ENCODE measurements at regions not wholly inside any gene's neighbourhood (a gene's known extent, or its start where the extent isn't known, plus 50 kb on each side); places are given as distances from the start of the nearest gene placed in this dataset.

DNA sequence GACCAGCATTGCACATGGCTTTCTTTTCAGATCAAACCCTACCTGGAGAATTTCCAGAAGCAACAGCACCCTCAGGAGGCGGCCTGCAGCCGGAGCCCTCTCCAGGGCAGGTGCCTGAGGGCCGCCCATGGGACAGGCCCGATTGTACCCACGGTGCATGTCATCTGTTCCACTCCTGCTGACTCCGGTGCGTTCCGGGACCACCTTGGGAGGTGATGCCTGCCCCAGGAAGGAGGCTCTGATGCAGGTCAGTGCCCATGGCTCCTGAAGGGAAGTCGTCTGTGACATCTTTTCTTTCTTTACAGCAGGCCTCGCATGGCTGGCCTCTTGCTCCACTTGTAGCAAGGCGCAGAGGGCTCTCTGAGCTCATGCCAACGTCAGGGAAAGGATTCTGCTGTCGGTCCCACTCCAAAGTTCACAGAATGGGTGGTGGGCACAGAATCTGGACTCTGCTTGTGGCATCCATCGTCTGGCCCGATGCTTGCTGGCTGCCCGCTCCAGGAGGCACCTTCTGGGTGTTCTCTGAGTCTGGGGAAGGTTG lies 160.7 kb upstream of the RTL1 start:
- no peak for DNase-seq (ENCODE audit: low read depth in 4 of 4, low spot score in 3 of 4)

DNA sequence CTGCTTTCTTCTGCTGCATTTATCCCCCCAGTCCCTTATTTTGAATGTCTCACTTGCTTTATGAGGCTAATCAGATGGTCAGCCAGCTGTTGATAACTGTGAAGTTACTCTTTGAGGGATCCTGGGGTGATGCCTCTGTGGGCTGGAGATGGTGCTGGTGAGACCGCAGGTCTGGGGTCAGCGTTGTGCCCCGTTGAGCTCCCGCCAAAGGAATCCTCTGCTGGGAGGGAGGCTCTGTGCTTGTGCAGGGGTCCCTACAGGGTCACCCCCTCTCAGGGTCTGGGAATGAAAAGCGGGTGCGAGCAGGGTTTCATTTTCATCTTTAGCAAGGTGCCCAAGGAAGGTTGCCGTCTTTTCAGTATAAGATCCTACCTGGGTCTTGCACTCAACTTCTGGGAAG lies 161.2 kb upstream of the RTL1 start:
- DNase-seq (ENCODE audit: low read depth in 4 of 4, low spot score in 3 of 4) = no peak

DNA sequence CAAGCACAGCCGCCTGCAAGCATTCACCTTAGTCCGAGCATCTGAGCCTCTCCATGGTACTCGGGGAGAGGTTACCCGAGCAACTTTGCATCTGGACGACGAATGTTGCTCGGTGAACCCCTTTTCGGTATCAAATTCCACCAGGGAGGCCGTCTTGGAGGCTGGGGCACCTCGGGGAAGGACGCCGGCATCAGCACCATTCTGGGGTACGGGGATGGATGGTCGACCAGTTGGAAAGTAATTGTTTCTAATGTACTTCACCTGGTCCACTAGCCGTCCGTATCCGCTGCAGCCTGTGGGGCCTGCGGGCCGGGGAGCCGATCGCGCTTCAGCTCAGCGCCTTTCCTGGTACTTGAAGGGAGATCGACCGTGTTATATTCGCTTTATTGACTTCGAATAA lies 161.7 kb upstream of the RTL1 start:
- DNase-seq (ENCODE audit: low read depth in 4 of 4, low spot score in 3 of 4) = no peak

DNA sequence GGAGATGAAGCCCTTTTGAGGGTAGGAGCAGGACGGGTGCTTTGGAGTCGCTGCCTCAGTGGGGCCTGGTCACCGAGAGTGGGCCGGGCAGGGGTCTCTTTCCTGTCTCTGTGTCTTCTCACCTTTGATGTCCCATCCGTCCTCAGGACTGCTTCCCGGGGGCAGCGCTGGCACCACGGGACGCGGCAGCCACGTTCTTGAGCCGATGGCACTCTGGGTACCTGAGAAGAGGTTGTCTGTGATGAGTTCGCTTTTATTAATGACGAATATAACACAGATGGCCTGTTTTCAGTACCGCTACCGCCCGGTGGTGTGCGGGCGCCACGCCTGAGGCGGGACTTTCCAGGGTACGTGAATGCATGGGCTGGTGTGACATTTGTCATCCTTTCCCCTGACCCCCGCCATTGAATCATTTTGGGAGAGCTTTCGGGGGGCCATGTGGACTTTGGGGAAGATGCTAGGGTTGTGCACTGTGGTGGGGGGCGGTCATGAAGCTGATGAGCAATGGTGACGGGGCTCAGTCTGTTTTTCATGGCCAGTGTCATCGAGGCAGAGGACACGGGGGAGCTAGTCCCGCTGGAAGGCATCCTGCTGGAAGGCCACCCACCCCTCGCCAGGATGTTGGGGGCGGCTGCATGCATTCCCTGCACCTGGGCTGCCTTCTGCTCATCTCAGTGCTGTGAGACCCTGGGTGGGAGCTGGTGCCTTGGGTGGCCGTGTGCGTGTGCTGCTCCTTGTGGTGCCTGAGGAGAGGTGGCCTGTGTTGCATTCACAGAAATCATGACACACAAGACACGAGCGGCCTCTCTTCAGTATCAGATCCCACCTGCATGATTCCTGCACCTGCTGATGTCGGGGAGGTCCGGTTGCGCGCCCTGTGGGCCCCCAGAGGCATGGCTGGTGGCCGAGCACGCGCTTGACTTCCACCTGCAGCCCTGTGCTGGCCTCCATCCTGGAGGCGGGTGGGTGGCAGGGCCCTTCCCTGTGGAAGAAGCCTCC lies 162.5 kb upstream of the RTL1 start:
- DNase-seq (ENCODE audit: low read depth in 4 of 4, low spot score in 3 of 4) = no peak

DNA sequence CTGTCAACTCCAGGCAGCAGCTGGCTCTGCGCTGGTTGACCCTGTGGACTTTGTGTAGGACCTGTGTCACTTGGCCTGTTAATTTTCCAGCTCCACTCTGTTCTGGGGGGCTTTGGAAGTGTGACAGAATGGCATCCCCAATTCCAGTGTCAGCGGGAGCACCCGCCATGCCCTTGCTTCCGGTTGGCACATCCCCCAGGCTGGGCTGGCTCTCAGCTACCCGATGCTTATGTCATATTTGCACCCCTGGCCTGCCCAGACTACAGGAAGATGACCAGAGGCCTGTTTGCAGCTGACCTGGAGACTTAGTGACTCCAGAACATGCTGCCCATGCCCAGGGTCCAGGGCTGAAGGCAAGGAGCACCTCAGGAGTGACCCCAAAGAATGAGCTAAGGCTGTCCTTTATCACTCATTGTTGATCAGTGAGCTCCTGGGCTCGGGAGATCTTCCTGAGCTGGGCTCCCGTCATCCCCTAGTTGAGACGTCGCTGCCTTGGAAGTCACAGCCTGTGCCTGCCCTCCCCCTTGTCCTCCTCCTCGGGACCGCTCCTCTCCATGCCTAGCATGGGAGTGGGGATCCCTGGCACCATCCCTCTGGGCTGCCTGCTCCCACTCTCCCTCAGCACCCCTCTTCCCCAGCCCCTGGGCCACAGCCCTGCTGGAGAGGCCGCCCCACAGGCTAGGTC lies 163.4 kb upstream of the RTL1 start:
- no peak for DNase-seq (ENCODE audit: low read depth in 4 of 4, low spot score in 3 of 4)

DNA sequence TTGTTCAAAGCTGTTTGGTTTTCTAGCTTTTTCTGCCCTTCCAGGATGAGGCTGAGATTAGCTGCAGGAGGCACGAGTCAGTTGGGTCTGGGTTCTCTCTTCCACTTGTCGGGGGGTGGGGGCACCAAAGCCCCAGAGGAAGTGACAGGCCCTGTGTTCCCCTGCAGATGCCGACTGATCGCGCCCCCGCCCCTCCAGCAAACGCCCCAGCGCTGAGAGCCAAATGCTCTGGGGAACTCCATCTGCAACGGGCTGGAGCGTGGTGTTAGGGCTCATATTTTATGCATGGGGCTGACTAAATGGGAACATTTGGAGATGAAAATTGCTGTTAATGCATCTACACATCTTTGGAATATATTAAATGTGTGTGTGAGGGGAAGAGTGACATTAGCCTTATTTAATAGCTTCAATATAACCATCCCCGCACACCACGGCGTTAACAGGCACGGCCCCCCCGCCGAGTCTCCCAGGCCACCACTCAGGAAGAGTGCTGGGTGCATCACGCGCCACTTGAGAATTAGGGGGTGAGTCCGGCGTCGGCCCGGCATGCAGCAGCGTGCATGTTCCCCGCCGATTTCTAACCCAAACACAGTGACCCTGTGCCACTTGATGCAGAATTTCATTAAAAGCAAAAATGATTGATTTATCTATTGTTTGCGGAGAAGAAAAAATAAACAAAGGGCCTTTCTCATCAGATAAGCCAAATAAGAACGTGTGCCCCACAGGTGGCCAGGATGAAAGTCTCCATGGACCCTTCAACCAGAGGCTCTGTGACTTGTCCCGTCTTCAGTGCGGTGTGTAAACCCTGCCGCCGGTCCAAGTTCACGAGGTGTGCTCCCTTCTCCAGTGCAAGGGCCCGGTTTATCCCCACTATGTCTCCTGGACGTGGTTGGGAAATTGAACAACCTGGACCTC lies 165.0 kb upstream of the RTL1 start:
- no peak for DNase-seq (ENCODE audit: low read depth in 4 of 4, low spot score in 3 of 4)

DNA sequence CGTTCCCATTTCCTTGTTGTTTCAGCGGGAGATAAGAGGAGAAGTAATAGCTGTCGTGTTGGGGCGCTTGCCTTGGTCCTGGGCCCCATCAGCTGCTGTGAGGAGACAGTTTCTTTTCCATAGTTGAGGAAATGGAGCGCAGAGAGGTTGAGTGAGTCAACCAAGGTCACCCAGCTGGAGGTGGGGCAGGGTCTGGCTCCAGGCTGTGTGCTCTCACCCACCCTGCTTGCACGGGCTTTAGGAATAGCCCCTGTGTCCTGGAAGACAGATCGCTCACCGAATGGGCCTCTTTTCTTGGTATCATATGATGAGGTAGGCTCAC lies 165.7 kb upstream of the RTL1 start:
- DNase-seq (ENCODE audit: low read depth in 4 of 4, low spot score in 3 of 4) = no peak

DNA sequence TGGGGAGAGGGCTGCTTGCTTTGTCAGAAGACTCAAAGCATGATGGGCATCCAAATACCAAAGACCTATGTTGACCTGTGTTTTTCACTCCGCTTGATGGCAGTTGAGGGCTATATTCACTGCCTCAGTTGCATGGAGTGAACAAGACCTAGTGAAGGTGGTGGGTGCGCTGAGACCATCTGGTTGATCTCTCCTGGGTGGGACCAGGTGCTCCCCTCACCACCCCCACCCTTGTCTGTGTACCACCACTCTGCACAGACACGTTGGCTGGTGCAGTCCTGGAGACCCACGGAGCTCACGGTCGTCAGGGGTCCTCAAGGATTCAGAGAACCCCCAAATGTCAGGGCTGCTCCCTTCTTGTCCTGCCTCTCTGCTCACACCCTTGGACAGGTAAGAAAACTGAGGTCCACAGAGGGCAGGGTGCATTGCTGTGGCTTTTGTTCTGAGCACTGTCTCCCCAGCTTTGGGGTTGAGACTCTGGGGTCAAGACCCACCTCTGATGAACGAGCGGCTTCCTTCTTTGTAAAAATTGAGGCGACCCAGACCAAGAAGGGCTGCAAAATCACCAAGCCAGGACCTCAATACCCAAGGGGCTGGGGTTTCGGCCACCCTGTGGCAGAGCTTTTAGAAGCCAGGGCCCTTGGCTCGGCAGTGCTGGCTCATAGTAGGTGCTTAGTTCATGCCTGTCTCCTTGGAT lies 166.3 kb upstream of the RTL1 start:
- no peak for DNase-seq (ENCODE audit: low read depth in 4 of 4, low spot score in 3 of 4)

DNA sequence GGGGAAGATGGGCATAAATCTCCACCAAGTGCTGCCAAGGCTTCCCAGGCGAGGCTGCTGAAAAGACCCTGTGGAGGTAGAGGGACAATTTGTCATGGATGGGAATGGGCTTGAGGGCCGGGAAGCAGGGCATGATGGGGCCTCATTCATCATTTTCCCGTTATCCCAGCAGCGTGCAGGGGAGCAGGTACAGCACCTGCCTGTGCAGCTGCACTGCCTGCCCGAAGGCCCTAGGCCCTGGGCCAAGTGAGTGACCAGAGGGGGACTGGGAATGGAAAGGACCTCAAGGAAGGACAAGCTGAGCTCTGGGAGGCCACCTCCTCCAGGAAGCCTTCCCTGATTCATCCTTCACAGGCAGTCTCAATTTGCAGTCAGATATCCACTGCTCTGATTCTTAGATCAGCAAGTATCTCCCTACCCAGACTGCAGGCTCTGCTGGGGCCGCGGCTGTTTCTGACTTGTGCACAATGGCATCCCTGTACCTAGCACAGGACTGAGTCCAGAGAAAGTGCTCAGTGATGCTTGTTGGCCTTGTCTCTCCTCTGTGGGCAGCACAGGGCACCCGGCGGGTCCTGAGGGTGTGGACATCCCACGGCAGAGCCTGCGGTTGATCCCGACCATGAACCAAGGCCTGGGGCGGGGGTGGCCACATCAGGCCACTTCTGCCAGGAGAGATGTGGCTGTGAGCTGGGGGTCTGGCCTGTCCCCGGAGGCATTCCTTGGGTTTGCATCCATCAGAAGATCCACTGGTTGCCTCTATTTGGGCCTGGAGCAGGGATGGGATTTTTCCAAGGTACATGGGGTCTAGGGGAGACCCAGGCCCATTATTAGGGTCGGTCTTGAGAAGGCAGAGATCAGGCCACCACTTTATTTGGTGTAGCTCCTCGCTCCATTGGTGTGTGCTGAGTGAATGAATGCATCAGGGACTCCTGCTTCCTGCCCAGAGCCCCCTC lies 167.3 kb upstream of the RTL1 start:
- no peak for DNase-seq (ENCODE audit: low read depth in 4 of 4, low spot score in 3 of 4)

DNA sequence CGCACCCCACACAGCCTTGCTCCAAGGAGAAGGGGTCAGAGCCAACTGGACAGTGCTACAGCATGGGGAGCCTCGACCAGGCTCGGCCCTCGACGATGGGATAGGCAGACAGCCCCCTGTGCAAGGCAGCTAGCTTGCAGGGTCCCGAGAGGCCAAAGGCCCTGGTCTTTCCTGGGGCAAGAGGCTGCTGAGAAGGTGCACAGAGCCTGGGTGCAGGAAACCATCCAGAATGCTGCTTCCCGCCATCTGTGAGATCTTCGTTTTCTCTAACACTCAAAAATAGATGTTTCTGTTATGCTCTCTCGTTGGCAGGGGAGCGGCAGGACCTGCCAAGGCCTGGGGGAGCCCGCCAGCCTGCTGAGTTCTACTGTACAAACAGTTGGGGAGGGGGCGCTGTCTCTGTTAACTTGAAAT lies 168.0 kb upstream of the RTL1 start:
- DNase-seq (ENCODE audit: low read depth in 4 of 4, low spot score in 3 of 4) = no peak

DNA sequence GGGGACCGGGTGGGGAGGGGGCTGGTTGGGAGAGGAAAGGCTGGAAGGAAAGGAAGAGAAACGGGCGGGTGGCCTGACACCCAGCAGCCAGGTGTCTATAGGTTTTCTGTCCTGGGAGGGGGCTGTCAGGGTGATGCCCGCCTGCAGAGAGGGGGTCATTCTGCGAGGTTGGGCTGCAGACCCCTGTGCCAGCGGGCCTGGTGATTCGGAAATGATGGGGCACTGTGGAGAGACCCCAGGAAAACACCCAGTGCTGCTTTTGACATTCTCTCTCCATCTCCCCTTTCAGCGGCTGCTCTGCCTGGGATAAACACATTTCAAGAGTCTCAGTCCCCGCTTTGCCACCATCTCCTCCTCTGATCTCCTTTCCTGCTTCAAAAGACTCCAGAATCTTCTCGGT lies 168.5 kb upstream of the RTL1 start:
- DNase-seq (ENCODE audit: low read depth in 4 of 4, low spot score in 3 of 4) = no peak

DNA sequence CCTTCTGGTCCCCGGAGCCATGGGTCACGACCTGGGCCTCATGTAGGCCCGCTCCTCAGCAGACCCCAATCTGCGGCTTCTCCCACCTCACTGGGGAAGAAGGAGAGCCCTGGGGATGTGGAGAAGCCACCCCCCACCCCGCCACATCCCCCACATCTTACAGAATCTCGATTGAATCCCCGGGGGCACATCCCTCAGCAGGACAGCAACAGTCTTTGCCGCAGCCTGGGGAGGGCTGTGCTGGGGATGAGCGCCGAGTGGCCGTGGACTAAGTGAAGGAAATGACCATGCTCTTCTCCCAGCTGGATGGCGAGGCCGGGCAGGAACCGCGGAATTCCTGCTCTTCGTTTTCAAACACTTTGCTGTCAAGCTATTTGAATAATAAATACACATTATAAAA lies 169.0 kb upstream of the RTL1 start:
- no peak for DNase-seq (ENCODE audit: low read depth in 4 of 4, low spot score in 3 of 4)

DNA sequence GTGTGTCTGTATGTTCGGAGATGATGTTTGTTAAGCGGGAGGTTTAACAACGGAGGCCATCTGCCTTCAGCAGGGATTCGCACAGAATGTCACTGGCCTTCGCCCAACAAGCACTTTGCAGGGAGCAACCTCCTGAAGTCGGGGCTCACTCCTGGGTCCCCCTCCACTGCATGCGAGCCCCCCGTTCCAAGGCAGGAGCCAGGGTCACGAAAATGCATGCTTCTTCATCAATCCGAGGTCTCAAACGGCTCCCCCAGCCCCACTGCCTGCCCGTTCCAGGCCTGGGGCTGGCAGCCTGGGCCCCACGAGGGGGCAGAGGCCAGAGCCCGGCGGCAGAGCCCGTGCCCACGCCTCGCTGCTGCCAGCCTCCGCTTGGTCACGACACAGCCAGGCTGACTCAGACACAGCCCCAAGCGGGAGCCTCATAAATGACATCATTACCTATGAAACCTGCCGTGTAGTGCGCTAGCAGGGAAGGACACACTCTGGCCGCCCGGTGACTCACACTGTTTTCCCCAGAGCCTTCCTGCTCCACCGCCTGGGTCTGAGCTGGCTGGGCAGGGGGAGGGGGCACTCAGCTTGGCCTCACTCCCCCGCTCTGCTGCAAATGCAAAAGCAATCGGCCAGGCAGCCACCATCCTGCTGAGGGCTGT lies 169.5 kb upstream of the RTL1 start:
- peak; percentile 39 to 74 (median 54) for DNase-seq (ENCODE audit: low read depth in 4 of 4, low spot score in 3 of 4)

DNA sequence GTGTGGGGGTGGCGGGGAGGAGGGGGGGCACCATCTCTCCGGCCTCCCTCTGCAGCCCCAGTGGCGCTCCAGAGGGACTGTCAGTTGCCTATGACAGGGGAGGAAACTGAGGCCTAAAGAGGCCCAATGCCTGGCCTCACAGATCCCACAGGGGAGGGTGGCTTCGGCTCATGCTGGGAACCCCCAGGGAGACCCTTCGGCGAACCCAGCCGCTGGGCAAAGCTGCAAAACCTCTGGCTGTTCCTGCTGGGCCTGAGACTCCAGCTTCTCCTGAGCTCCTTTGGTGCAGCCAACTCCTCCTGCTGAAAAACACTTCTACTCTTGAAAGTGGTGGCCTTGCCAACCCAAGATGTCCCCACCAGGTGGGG lies 170.1 kb upstream of the RTL1 start:
- no peak for DNase-seq (ENCODE audit: low read depth in 4 of 4, low spot score in 3 of 4)

DNA sequence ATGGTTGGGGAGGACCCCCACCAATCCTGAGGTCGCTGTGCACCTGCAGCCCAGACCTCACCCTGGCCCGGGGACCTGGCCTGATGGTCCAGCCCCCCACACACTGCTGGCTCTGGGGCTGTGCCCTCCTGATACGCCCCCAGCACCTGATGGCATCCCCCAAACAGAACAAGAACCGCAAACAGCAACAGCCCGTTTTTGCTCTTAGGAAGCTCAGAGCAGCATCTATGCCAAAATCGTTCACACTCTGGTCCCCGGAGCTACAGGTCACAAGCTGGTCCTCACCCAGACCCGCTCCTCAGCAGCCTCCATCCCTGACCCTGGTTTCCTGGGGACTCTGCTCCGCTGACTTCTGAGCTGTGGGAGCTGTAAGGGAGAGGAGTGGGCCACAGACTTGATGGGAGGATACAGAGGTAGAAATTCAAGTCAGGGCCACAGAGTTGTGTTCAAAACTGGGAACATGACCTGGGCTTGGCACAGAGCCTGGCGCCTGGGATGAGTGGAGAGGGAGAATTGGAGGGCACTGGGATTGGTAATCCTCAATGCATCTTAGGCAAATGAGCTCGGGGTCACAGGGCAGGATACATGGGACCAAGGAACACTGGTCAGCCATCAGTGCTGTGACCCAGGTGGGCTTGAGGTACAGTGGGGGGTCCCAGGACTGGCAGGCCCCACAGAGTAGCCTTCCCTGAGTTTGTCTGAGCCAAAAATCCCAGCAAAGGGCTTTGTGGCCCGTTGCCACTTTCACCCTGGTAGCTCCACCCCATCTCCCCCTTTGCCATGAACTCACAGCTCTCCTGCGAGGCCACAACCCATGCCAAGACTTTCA lies 170.9 kb upstream of the RTL1 start:
- no peak for DNase-seq (ENCODE audit: low read depth in 4 of 4, low spot score in 3 of 4)

DNA sequence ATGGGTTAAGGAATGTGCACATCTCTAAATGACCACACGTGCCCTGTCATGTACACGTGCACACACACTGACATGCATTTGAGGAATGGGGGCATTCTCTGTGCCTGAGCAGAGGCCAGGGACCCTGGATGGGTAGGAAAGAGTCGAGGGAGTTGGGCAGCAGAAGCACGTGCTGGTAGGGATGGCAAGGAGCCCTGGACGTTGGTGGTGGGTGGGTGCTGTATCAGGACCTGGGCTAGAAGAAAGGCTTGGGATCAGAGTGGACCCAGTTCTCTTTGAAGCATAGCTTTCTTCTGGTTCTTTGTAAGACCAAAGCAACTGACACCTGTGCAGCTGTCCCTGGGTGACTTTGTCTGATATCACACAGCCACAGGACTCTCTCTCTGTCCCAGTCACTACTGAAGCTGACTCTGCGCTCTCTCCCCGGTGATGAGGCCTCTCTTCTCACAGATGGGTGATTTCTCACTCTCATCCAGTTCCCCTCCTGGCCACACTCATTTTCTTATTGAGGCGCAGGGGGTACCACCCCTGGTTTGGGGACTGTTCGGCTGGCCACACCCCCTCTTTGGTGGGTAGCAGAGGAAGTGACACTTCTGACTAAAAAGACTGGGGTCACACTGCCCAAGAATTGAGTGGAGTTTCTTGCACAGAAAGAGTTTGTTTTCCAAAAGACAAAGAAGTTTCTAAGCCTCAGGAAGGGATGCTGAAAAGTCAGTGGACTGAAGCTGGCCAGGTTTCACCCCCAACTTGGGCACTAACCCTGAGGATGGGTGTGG lies 171.7 kb upstream of the RTL1 start:
- no peak for DNase-seq (ENCODE audit: low read depth in 4 of 4, low spot score in 3 of 4)

DNA sequence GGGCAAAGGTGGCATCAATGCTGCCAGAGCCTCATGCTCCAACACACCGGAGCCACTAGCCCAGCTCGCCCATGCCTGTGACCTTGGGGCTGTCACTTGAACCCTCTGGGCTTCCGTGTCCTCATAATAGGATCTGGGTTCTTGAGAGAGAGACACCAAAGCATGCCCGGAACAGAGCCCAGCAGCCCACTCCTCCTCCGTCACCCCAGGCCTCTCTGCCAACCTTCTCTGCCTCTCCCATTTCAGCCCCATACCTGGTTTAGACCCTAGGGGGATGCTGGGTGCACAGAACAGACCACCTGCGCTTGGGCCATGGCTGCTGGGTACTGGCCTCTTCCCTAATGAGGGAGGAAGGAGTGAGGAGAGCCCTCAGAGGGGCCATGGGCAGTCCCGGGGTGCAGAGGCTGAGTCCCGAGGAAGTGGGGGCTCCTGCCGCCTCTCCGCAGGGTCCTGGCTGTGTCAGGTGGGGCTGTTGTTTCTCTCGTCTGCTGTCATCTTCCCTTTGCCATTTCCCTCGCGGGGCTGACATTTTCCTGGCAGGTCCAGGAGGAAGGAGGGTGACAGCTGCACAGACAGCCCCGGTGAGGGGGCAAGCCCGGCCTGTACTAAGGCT lies 172.4 kb upstream of the RTL1 start:
- DNase-seq (ENCODE audit: low read depth in 4 of 4, low spot score in 3 of 4) = no peak
